Gastroesophageal sphincter (tissue), 4 donors: ENCODE measurements at regions not wholly inside any gene's neighbourhood (a gene's known extent, or its start where the extent isn't known, plus 50 kb on each side); places are given as distances from the start of the nearest gene placed in this dataset.

Experiments used
- ATAC-seq: fragments of 150-250 bp; one replicate; pipeline ENCODE4 v1.9.1; 2016; ENCODE audit warnings: mild to moderate bottlenecking, moderate library complexity
- H3K27ac ChIP-seq, 4 donors: fragments of 200-600 bp; sonication (generic) in 3 of 4; 1 replicate in 3 of 4; 2 replicates in 1 of 4; pipeline ENCODE4 v1.5.1; 2016 to 2019
- H3K27me3 ChIP-seq: fragments of 200-600 bp; sonication (generic); one replicate; pipeline ENCODE4 v1.5.1; 2019
- H3K36me3 ChIP-seq, 2 donors: fragments of 200-600 bp; sonication (generic); one replicate each; pipeline ENCODE4 v1.5.1; 2019; ENCODE audit warnings: control low read depth in 1 of 2
- H3K4me1 ChIP-seq, 3 donors: fragments of 200-600 bp; sonication (generic); 1 replicate in 2 of 3; 2 replicates in 1 of 3; pipeline ENCODE4 v1.5.1; 2016 to 2019; ENCODE audit warnings: control low read depth in 2 of 3
- H3K4me3 ChIP-seq, 2 donors: fragments of 200-600 bp; sonication (generic); one replicate each; pipeline ENCODE4 v1.5.1; 2019; ENCODE audit warnings: mild to moderate bottlenecking in 1 of 2, moderate library complexity in 1 of 2
- H3K9me3 ChIP-seq, 3 donors: fragments of 200-600 bp; sonication (generic); one replicate each; pipeline ENCODE4 v1.5.1; 2017 to 2019; ENCODE audit warnings: control low read depth in 2 of 3
- CTCF ChIP-seq, 4 experiments: fragments of 200-600 bp in 2 of 4; fragments of 450-650 bp in 2 of 4; sonication (generic) in 1 of 4; IDR thresholded peaks; one replicate each; pipeline ENCODE4 v1.5.1; 2017 to 2019; ENCODE audit warnings: antibody characterized with exemption in 4 of 4, mild to moderate bottlenecking in 2 of 4, moderate library complexity in 2 of 4
- EP300 ChIP-seq: sonication (generic); formaldehyde crosslinking; IDR thresholded peaks from one replicate; pipeline ENCODE4 v1.6.1; 2017; ENCODE audit warnings: antibody characterized with exemption, mild to moderate bottlenecking
- POLR2A ChIP-seq, 2 donors: fragments of 450-650 bp; IDR thresholded peaks; one replicate each; pipeline ENCODE4 v1.6.1; 2017; ENCODE audit warnings: antibody characterized with exemption in 2 of 2, mild to moderate bottlenecking in 2 of 2, moderate library complexity in 1 of 2
- POLR2AphosphoS5 ChIP-seq: sonication (generic); formaldehyde crosslinking; IDR thresholded peaks from one replicate; pipeline ENCODE4 v1.6.1; 2017; ENCODE audit warnings: antibody characterized with exemption
- WGBS, 2 donors: methylation state at CpG; one replicate each; pipeline ENCODE4 v1.1.5; 2018; ENCODE audit warnings: low coverage in 1 of 2; 5-methylcytosine and 5-hydroxymethylcytosine counted together

GRCh38 chr12:24708043-24708442 lies 240.9 kb downstream of the BCAT1 start:
- no peaks in the 10 kb centered on the region for H3K36me3 ChIP-seq
- no peak overlapping the region for H3K27ac ChIP-seq
- ATAC-seq: no peak
- no peaks in the 10 kb centered on the region for H3K27me3 ChIP-seq
- 0 to 64% methylated on average over 1 of the region's 1 CpG for WGBS, 2 donors
- no peak for TF ChIP-seq EP300
- no peak for TF ChIP-seq CTCF (IDR thresholded peaks at IDR 0.05)
- TF ChIP-seq POLR2A (IDR thresholded peaks at IDR 0.05): no peak
- TF ChIP-seq POLR2AphosphoS5: no peak
- H3K4me3 ChIP-seq: no peak overlapping the region
- no peaks in the 10 kb centered on the region for H3K4me1 ChIP-seq
- H3K9me3 ChIP-seq: no peaks in the 10 kb centered on the region

GRCh38 chr12:24707334-24707733 lies 241.6 kb downstream of the BCAT1 start:
- TF ChIP-seq EP300 (no peak), POLR2A (IDR thresholded peaks at IDR 0.05) (no peak), CTCF (IDR thresholded peaks at IDR 0.05) (no peak), POLR2AphosphoS5 (no peak)
- H3K9me3 ChIP-seq: no peaks in the 10 kb centered on the region
- no peak overlapping the region for H3K27ac ChIP-seq
- no peak overlapping the region for H3K4me3 ChIP-seq
- H3K36me3 ChIP-seq: no peaks in the 10 kb centered on the region
- no peaks in the 10 kb centered on the region for H3K27me3 ChIP-seq
- WGBS, 2 donors: 73 to 100% methylated on average over 1 of the region's 1 CpG
- ATAC-seq: no peak
- no peaks in the 10 kb centered on the region for H3K4me1 ChIP-seq

- 40 to 65% methylated on average over 4 of the region's 4 CpGs for WGBS, 2 donors
- no peaks in the 10 kb centered on the region for H3K36me3 ChIP-seq
- H3K9me3 ChIP-seq: no peaks in the 10 kb centered on the region
- no peaks in the 10 kb centered on the region for H3K27me3 ChIP-seq
- TF ChIP-seq EP300: no peak
- TF ChIP-seq POLR2AphosphoS5: no peak
- no peak for TF ChIP-seq POLR2A (IDR thresholded peaks at IDR 0.05)
- TF ChIP-seq CTCF (IDR thresholded peaks at IDR 0.05): no peak
- no peak overlapping the region for H3K27ac ChIP-seq
- no peak overlapping the region for H3K4me3 ChIP-seq
- no peak for ATAC-seq
- H3K4me1 ChIP-seq: no peaks in the 10 kb centered on the region
Measured at GRCh38 chr12:24705741-24706358, 243.1 kb downstream of the BCAT1 start.

- H3K4me3 ChIP-seq: no peak overlapping the region
Measured at GRCh38 chr12:24705216-24705615, 243.7 kb downstream of the BCAT1 start.

More at GRCh38 chr12:24705216-24705615, 243.7 kb downstream of the BCAT1 start:
- H3K36me3 ChIP-seq: no peaks in the 10 kb centered on the region
- TF ChIP-seq EP300 (no peak), POLR2A (IDR thresholded peaks at IDR 0.05) (no peak), POLR2AphosphoS5 (no peak), CTCF (IDR thresholded peaks at IDR 0.05) (no peak)
- no peaks in the 10 kb centered on the region for H3K27me3 ChIP-seq
- H3K9me3 ChIP-seq: no peaks in the 10 kb centered on the region
- no peaks in the 10 kb centered on the region for H3K4me1 ChIP-seq
- H3K27ac ChIP-seq: no peak overlapping the region
- 6% methylated on average over 2 of the region's 2 CpGs; no CpG with 5 or more reads in 1 of the 2 donors for WGBS, 2 donors
- no peak for ATAC-seq
